Tibial artery (tissue), 4 donors: ENCODE measurements at regions not wholly inside any gene's neighbourhood (a gene's known extent, or its start where the extent isn't known, plus 50 kb on each side); places are given as distances from the start of the nearest gene placed in this dataset.

ENCODE experiments used
- DNase-seq, 2 donors: peaks; one replicate each; pipeline ENCODE4 v3.0.0-alpha.2; 2019
- H3K27ac ChIP-seq, 2 donors: fragments of 200-600 bp; sonication (generic) in 1 of 2; 1 replicate in 1 of 2; 2 replicates in 1 of 2; pipeline ENCODE4 v1.5.1; 2018 to 2019; ENCODE audit warnings: mild to moderate bottlenecking in 1 of 2
- H3K27me3 ChIP-seq, 2 donors: fragments of 200-600 bp; sonication (generic) in 1 of 2; one replicate each; pipeline versions ENCODE4 v1.5.1 to v1.6.0; 2016 to 2019
- H3K36me3 ChIP-seq, 3 donors: fragments of 200-600 bp; sonication (generic) in 2 of 3; one replicate each; pipeline ENCODE4 v1.5.1; 2016 to 2019; ENCODE audit warnings: mild to moderate bottlenecking in 2 of 3
- H3K4me1 ChIP-seq, 4 donors: fragments of 200-600 bp; sonication (generic) in 2 of 4; 1 replicate in 3 of 4; 2 replicates in 1 of 4; pipeline ENCODE4 v1.5.1; 2016 to 2019
- H3K4me3 ChIP-seq, 2 donors: fragments of 200-600 bp; sonication (generic) in 1 of 2; 1 replicate in 1 of 2; 2 replicates in 1 of 2; pipeline ENCODE4 v1.5.1; 2018 to 2019; ENCODE audit warnings: mild to moderate bottlenecking in 2 of 2
- H3K9me3 ChIP-seq, 3 donors: fragments of 200-600 bp; sonication (generic) in 1 of 3; one replicate each; pipeline ENCODE4 v1.5.1; 2016 to 2019
- CTCF ChIP-seq, 2 experiments: fragments of 200-600 bp in 1 of 2; fragments of 450-650 bp in 1 of 2; IDR thresholded peaks; one replicate each; pipeline ENCODE4 v1.5.1; 2017 to 2019; ENCODE audit warnings: antibody characterized with exemption in 2 of 2, mild to moderate bottlenecking in 1 of 2, moderate library complexity in 1 of 2
- intact Hi-C: fragments of 100-400 bp; cut with DNase I; formaldehyde crosslinking; loops from one replicate; pipeline ENCODE4 v1.15.0; 2023; ENCODE audit warnings: low total_unique reads

- H3K27me3 ChIP-seq, result no peaks in the 10 kb centered on the region
- intact Hi-C loops, result no loop called here
- no peaks in the 10 kb centered on the region for H3K4me1 ChIP-seq
- DNase-seq, result no peak
- no peaks in the 10 kb centered on the region for H3K9me3 ChIP-seq
- H3K4me3 ChIP-seq, result no peak overlapping the region
- TF ChIP-seq CTCF (IDR thresholded peaks at IDR 0.05), result no peak
- no peak overlapping the region for H3K27ac ChIP-seq
- H3K36me3 ChIP-seq, result no peaks in the 10 kb centered on the region
Measured at GRCh38 chr3:148186881-148187280, 510.8 kb upstream of the AGTR1 start.

GRCh38 chr3:148187296-148187695, 510.4 kb upstream of the AGTR1 start:
- H3K9me3 ChIP-seq, result no peaks in the 10 kb centered on the region
- no peak for TF ChIP-seq CTCF (IDR thresholded peaks at IDR 0.05)
- H3K4me1 ChIP-seq, result no peaks in the 10 kb centered on the region
- no peaks in the 10 kb centered on the region for H3K36me3 ChIP-seq
- no peaks in the 10 kb centered on the region for H3K27me3 ChIP-seq
- intact Hi-C loops, result no loop called here
- H3K27ac ChIP-seq, result no peak overlapping the region
- H3K4me3 ChIP-seq, result no peak overlapping the region
- DNase-seq, result no peak

- Histone ChIP-seq H3K9me3 (no peaks in the 10 kb centered on the region), H3K4me3 (no peak overlapping the region), H3K4me1 (no peaks in the 10 kb centered on the region), H3K27me3 (no peaks in the 10 kb centered on the region), H3K36me3 (no peaks in the 10 kb centered on the region), H3K27ac (no peak overlapping the region)
- TF ChIP-seq CTCF (IDR thresholded peaks at IDR 0.05), result no peak
- no peak for DNase-seq
- intact Hi-C loops, result no loop called here
Measured at GRCh38 chr3:148190441-148190990, 507.2 kb upstream of the AGTR1 start.

GRCh38 chr3:148191966-148192365, 505.7 kb upstream of the AGTR1 start:
- H3K36me3 ChIP-seq, result no peaks in the 10 kb centered on the region
- intact Hi-C loops, result no loop called here
- no peaks in the 10 kb centered on the region for H3K4me1 ChIP-seq
- no peak overlapping the region for H3K27ac ChIP-seq
- H3K9me3 ChIP-seq, result no peaks in the 10 kb centered on the region
- no peak for DNase-seq
- no peak overlapping the region for H3K4me3 ChIP-seq
- no peaks in the 10 kb centered on the region for H3K27me3 ChIP-seq
- TF ChIP-seq CTCF (IDR thresholded peaks at IDR 0.05), result no peak

GRCh38 chr3:148197061-148197460, 500.6 kb upstream of the AGTR1 start:
- no peaks in the 10 kb centered on the region for H3K36me3 ChIP-seq
- H3K4me1 ChIP-seq, result no peaks in the 10 kb centered on the region
- intact Hi-C loops, result no loop called here
- DNase-seq, result no peak
- no peak for TF ChIP-seq CTCF (IDR thresholded peaks at IDR 0.05)
- no peak overlapping the region for H3K27ac ChIP-seq
- no peaks in the 10 kb centered on the region for H3K27me3 ChIP-seq
- no peak overlapping the region for H3K4me3 ChIP-seq
- H3K9me3 ChIP-seq, result no peaks in the 10 kb centered on the region

GRCh38 chr3:148202386-148202785, 495.3 kb upstream of the AGTR1 start:
- no peaks in the 10 kb centered on the region for H3K9me3 ChIP-seq
- H3K4me1 ChIP-seq, result no peaks in the 10 kb centered on the region
- no peak overlapping the region for H3K4me3 ChIP-seq
- H3K36me3 ChIP-seq, result no peaks in the 10 kb centered on the region
- H3K27ac ChIP-seq, result no peak overlapping the region
- TF ChIP-seq CTCF (IDR thresholded peaks at IDR 0.05), result no peak
- intact Hi-C loops, result no loop called here
- no peaks in the 10 kb centered on the region for H3K27me3 ChIP-seq
- no peak for DNase-seq
